WTC11 (cell line): ENCODE measurements at regions not wholly inside any gene's neighbourhood (a gene's known extent, or its start where the extent isn't known, plus 50 kb on each side); places are given as distances from the start of the nearest gene placed in this dataset.

Experiments
- ATAC-seq: fragments of 200-7000 bp; cut with Tn5 transposase; 2 replicates; pipeline ENCODE4 v1.10.0; 2021; ENCODE audit warnings: mild to moderate bottlenecking, moderate library complexity
- CTCF ChIA-PET: fragments of 300-600 bp; sonication (Branson Sonifier 250); formaldehyde crosslinking; loops from one replicate; lab custom pipeline; 2021; ENCODE audit warnings: antibody characterized with exemption; lab: Charles Lee
- POLR2A ChIA-PET: fragments of 350-600 bp; sonication (Branson Sonifier 250); formaldehyde crosslinking; loops from one replicate; lab custom pipeline; 2021; ENCODE audit warnings: antibody characterized with exemption; lab: Charles Lee
- DNase-seq: peaks from one replicate; pipeline ENCODE4 v3.0.0; 2021; ENCODE audit warnings: low spot score
- H3K27ac Mint-ChIP-seq: 2 replicates; pipeline ENCODE4 v1.8.0; 2021; ENCODE audit warnings: mixed read lengths
- H3K27me3 Mint-ChIP-seq: 2 replicates; pipeline ENCODE4 v1.8.0; 2021; ENCODE audit warnings: low read depth, mild to moderate bottlenecking, moderate library complexity, mixed read lengths
- H3K36me3 Mint-ChIP-seq: 2 replicates; pipeline ENCODE4 v1.8.0; 2021; ENCODE audit warnings: mixed read lengths
- H3K4me1 Mint-ChIP-seq: 2 replicates; pipeline ENCODE4 v1.8.0; 2022; ENCODE audit warnings: mixed read lengths
- H3K4me3 Mint-ChIP-seq: 2 replicates; pipeline ENCODE4 v1.8.0; 2021; ENCODE audit warnings: mild to moderate bottlenecking, moderate library complexity, mixed read lengths
- H3K9me3 Mint-ChIP-seq: 2 replicates; pipeline ENCODE4 v1.8.0; 2021; ENCODE audit warnings: mixed read lengths
- ATF6 ChIP-seq: sonication (generic); formaldehyde crosslinking; IDR thresholded peaks from 2 replicates; pipeline ENCODE4 v1.8.1; 2023; ENCODE audit warnings: mild to moderate bottlenecking, missing genetic modification reagents
- CBFB ChIP-seq: sonication (generic); formaldehyde crosslinking; IDR thresholded peaks from 2 replicates; pipeline ENCODE4 v1.8.1; 2022; ENCODE audit warnings: mild to moderate bottlenecking, low read depth, missing genetic modification reagents
- CTCF ChIP-seq: fragments of 200-600 bp; IDR thresholded peaks from 2 replicates; pipeline ENCODE4 v1.8.0; 2022; ENCODE audit warnings: antibody characterized with exemption
- ESRRA ChIP-seq: sonication (generic); formaldehyde crosslinking; IDR thresholded peaks from 2 replicates; pipeline ENCODE4 v1.8.1; 2022; ENCODE audit warnings: mild to moderate bottlenecking, missing genetic modification reagents, borderline replicate concordance
- FOXK1 ChIP-seq: sonication (generic); formaldehyde crosslinking; IDR thresholded peaks from 2 replicates; pipeline ENCODE4 v1.8.0; 2022; ENCODE audit warnings: mild to moderate bottlenecking, moderate library complexity, missing genetic modification reagents
- IRF2 ChIP-seq: sonication (generic); formaldehyde crosslinking; IDR thresholded peaks from 2 replicates; pipeline ENCODE4 v1.8.0; 2022; ENCODE audit warnings: low read depth, missing genetic modification reagents, borderline replicate concordance
- NR1H2 ChIP-seq: sonication (generic); formaldehyde crosslinking; IDR thresholded peaks from 2 replicates; pipeline ENCODE4 v1.9.0; 2021; ENCODE audit warnings: mild to moderate bottlenecking, moderate library complexity, missing genetic modification reagents
- RELA ChIP-seq: sonication (generic); formaldehyde crosslinking; IDR thresholded peaks from 2 replicates; pipeline ENCODE4 v1.8.1; 2022; ENCODE audit warnings: missing genetic modification reagents, mild to moderate bottlenecking, borderline replicate concordance
- SP1 ChIP-seq: sonication (generic); formaldehyde crosslinking; conservative IDR thresholded peaks from 2 replicates; pipeline ENCODE4 v1.8.1; 2022; ENCODE audit warnings: missing genetic modification reagents
- STAT6 ChIP-seq: sonication (generic); formaldehyde crosslinking; conservative IDR thresholded peaks from 2 replicates; pipeline ENCODE4 v1.8.1; 2023; ENCODE audit warnings: mild to moderate bottlenecking, low read depth, missing genetic modification reagents, moderate library complexity
- ZNF232 ChIP-seq: sonication (generic); formaldehyde crosslinking; IDR thresholded peaks from 2 replicates; pipeline ENCODE4 v1.8.0; 2022; ENCODE audit warnings: mild to moderate bottlenecking, missing genetic modification reagents
- ZNF263 ChIP-seq: sonication (generic); formaldehyde crosslinking; IDR thresholded peaks from 2 replicates; pipeline ENCODE4 v1.8.1; 2022; ENCODE audit warnings: low read depth, mild to moderate bottlenecking, moderate library complexity, missing genetic modification reagents
- ZNF317 ChIP-seq: sonication (generic); formaldehyde crosslinking; IDR thresholded peaks from 2 replicates; pipeline ENCODE4 v1.8.1; 2023; ENCODE audit warnings: low read depth, mild to moderate bottlenecking, moderate library complexity, missing genetic modification reagents, borderline replicate concordance
- ZNF396 ChIP-seq: fragments of 250-450 bp; sonication (Bioruptor Pico); IDR thresholded peaks from 2 replicates; pipeline ENCODE4 v1.8.0; 2021; ENCODE audit warnings: mild to moderate bottlenecking, moderate library complexity, borderline replicate concordance
- ZNF512 ChIP-seq: sonication (generic); formaldehyde crosslinking; IDR thresholded peaks from 2 replicates; pipeline ENCODE4 v1.8.1; 2022; ENCODE audit warnings: missing genetic modification reagents, borderline replicate concordance
- TF ChIP-seq, protein P1 (sequence below): sonication (generic); formaldehyde crosslinking; IDR thresholded peaks from 2 replicates; pipeline ENCODE4 v1.8.1; 2023; ENCODE audit warnings: mild to moderate bottlenecking, missing genetic modification reagents, borderline replicate concordance
- TF ChIP-seq, protein P2 (sequence below): fragments of 250-450 bp; sonication (Bioruptor Pico); IDR thresholded peaks from 2 replicates; pipeline ENCODE4 v2.1.2; 2022; ENCODE audit warnings: mild to moderate bottlenecking, moderate library complexity
- TF ChIP-seq, protein P3 (sequence below): sonication (generic); formaldehyde crosslinking; conservative IDR thresholded peaks from 2 replicates; pipeline ENCODE4 v1.8.1; 2022; ENCODE audit warnings: mild to moderate bottlenecking, missing genetic modification reagents
- TF ChIP-seq, protein P4 (sequence below): sonication (generic); formaldehyde crosslinking; IDR thresholded peaks from 2 replicates; pipeline ENCODE4 v1.8.0; 2022; ENCODE audit warnings: mild to moderate bottlenecking, missing genetic modification reagents

DNA sequence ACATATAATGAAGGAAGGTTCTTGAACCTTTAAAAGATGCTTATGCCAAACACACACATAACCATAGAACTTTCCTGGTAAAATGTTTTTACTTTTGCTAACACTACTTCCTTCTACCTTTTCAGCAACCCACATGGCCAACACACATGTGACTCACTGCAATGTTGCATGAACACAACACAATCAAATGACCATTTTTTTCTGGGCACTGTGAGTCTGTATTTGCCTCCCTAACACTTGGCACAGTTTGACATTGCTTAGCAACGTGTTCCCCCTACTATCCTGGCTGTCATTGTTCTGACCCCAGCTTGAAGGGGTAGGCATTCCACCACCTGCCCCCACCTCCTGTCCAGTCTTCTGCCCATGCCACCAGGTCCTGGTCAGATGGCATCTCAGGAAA lies 169.4 kb upstream of the PRNP start:
- CTCF ChIA-PET, result no interaction called here
- H3K27ac Mint-ChIP-seq, result no peak overlapping the region
- peaks cover 18% of the 10 kb centered on the region for H3K4me1 Mint-ChIP-seq
- H3K36me3 Mint-ChIP-seq, result no peaks in the 10 kb centered on the region
- H3K9me3 Mint-ChIP-seq, result no peaks in the 10 kb centered on the region
- no peak for TF ChIP-seq ZNF263
- TF ChIP-seq, all 79 proteins: peak for 0
- POLR2A ChIA-PET, result no interaction called here
- ATAC-seq, result no peak
- peaks cover 16% of the 10 kb centered on the region for H3K27me3 Mint-ChIP-seq
- DNase-seq, result no peak
- no peak overlapping the region for H3K4me3 Mint-ChIP-seq

DNA sequence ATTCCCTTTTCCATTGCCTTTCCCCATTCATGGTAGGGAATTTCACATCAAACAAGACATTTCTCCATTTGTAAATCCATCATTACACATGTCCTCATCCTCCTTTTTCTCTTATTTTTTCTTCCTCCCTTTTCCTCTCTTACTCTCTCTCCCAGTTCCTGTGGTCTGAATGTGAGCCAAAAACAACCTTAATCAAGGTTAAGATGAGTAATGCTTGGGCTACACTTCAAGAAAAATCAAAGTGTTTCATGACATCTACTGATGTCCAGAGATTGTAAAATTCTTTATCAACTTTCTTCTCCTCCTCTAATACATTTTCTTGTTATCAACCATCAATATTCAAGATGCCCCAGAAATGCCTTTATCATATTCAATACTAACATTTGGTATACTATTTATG lies 172.5 kb upstream of the PRNP start:
- CTCF ChIA-PET, result no interaction called here

DNA sequence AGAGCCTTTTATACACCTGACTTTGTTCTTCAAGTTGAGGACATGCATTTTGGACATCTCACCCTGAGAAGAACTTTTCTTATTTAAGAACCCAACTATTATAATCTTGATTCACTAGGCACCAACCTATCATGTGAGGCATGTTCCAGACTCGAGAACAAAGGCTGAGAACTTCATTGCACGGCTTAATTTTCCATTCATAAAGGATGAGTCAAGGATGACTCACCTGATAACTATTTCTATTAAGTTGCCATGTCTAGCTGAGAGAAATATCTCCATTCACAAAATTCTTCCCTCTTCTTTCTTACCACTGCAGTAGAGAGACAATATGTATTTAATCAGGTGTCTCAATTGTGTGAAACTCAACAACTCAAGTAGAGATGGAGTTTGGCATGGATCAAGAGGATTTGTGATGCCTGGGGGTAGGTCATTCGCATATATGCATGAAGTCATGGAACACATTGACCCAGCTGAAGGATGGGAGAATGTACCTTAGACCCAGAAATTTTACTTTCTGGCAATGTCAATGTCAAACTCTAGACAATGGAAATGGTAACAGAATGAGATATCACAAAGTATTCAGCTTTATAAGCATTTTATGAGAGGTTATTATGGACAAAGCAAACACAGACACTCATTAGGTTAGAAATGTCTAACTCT lies 173.2 kb upstream of the PRNP start:
- Mint-ChIP-seq H3K36me3 (peaks cover 19% of the 10 kb centered on the region), H3K4me3 (no peak overlapping the region), H3K27ac (no peak overlapping the region), H3K9me3 (peaks cover 26% of the 10 kb centered on the region), H3K27me3 (peaks cover 24% of the 10 kb centered on the region), H3K4me1 (peaks cover 31% of the 10 kb centered on the region)
- ATAC-seq (no peak), DNase-seq (no peak)
- ChIA-PET CTCF (no interaction called here), POLR2A (no interaction called here)
- no peak for TF ChIP-seq ATF6
- TF ChIP-seq, protein P1, sequence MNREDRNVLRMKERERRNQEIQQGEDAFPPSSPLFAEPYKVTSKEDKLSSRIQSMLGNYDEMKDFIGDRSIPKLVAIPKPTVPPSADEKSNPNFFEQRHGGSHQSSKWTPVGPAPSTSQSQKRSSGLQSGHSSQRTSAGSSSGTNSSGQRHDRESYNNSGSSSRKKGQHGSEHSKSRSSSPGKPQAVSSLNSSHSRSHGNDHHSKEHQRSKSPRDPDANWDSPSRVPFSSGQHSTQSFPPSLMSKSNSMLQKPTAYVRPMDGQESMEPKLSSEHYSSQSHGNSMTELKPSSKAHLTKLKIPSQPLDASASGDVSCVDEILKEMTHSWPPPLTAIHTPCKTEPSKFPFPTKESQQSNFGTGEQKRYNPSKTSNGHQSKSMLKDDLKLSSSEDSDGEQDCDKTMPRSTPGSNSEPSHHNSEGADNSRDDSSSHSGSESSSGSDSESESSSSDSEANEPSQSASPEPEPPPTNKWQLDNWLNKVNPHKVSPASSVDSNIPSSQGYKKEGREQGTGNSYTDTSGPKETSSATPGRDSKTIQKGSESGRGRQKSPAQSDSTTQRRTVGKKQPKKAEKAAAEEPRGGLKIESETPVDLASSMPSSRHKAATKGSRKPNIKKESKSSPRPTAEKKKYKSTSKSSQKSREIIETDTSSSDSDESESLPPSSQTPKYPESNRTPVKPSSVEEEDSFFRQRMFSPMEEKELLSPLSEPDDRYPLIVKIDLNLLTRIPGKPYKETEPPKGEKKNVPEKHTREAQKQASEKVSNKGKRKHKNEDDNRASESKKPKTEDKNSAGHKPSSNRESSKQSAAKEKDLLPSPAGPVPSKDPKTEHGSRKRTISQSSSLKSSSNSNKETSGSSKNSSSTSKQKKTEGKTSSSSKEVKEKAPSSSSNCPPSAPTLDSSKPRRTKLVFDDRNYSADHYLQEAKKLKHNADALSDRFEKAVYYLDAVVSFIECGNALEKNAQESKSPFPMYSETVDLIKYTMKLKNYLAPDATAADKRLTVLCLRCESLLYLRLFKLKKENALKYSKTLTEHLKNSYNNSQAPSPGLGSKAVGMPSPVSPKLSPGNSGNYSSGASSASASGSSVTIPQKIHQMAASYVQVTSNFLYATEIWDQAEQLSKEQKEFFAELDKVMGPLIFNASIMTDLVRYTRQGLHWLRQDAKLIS, result no peak
- no peak for TF ChIP-seq STAT6 (CRISPR knock-in tag)
- TF ChIP-seq, protein P2, sequence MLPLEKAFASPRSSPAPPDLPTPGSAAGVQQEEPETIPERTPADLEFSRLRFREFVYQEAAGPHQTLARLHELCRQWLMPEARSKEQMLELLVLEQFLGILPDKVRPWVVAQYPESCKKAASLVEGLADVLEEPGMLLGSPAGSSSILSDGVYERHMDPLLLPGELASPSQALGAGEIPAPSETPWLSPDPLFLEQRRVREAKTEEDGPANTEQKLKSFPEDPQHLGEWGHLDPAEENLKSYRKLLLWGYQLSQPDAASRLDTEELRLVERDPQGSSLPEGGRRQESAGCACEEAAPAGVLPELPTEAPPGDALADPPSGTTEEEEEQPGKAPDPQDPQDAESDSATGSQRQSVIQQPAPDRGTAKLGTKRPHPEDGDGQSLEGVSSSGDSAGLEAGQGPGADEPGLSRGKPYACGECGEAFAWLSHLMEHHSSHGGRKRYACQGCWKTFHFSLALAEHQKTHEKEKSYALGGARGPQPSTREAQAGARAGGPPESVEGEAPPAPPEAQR (CRISPR knock-in tag), result no peak
- TF ChIP-seq SP1 (CRISPR knock-in tag), result no peak
- TF ChIP-seq CTCF, result no peak
- TF ChIP-seq, protein P3, sequence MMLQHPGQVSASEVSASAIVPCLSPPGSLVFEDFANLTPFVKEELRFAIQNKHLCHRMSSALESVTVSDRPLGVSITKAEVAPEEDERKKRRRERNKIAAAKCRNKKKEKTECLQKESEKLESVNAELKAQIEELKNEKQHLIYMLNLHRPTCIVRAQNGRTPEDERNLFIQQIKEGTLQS (CRISPR knock-in tag), result no peak
- no peak for TF ChIP-seq CBFB (CRISPR knock-in tag)
- no peak for TF ChIP-seq ZNF317 (CRISPR knock-in tag)

More for the DNA sequence above, 172.5 kb upstream of the PRNP start:
- DNase-seq (no peak), ATAC-seq (no peak)
- no peak overlapping the region for H3K4me3 Mint-ChIP-seq
- TF ChIP-seq NR1H2 (CRISPR knock-in tag) (no peak), ZNF512 (no peak), ZNF396 (no peak), FOXK1 (CRISPR knock-in tag) (no peak), RELA (no peak), ESRRA (no peak), ZNF232 (CRISPR knock-in tag) (no peak), IRF2 (CRISPR knock-in tag) (no peak)
- TF ChIP-seq, protein P4, sequence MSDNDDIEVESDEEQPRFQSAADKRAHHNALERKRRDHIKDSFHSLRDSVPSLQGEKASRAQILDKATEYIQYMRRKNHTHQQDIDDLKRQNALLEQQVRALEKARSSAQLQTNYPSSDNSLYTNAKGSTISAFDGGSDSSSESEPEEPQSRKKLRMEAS, result no peak
- peaks cover 24% of the 10 kb centered on the region for H3K27me3 Mint-ChIP-seq
- peaks cover 24% of the 10 kb centered on the region for H3K4me1 Mint-ChIP-seq
- H3K27ac Mint-ChIP-seq, result no peak overlapping the region
- POLR2A ChIA-PET, result no interaction called here
- H3K9me3 Mint-ChIP-seq, result peaks cover 19% of the 10 kb centered on the region
- H3K36me3 Mint-ChIP-seq, result peaks cover 13% of the 10 kb centered on the region
